ENCODE measurements at regions not wholly inside any gene's neighbourhood (a gene's known extent, or its start where the extent isn't known, plus 50 kb on each side); places are given as distances from the start of the nearest gene placed in this dataset.

GRCh38 chr2:223306371-223306770 lies 254.4 kb downstream of the KCNE4 start:
- intact Hi-C loops (cut with DNase I), result no loop called here
- WGBS, 2 donors, result 54 to 70% methylated on average over 3 of the region's 3 CpGs
- Histone ChIP-seq H3K4me1 (no peaks in the 10 kb centered on the region), H3K27me3 (no peaks in the 10 kb centered on the region), H3K36me3 (no peaks in the 10 kb centered on the region), H3K9me3 (no peaks in the 10 kb centered on the region), H3K27ac (no peak overlapping the region), H3K4me3 (no peak overlapping the region)
- no peak for ATAC-seq
- no peak for DNase-seq
- TF ChIP-seq, protein P1, sequence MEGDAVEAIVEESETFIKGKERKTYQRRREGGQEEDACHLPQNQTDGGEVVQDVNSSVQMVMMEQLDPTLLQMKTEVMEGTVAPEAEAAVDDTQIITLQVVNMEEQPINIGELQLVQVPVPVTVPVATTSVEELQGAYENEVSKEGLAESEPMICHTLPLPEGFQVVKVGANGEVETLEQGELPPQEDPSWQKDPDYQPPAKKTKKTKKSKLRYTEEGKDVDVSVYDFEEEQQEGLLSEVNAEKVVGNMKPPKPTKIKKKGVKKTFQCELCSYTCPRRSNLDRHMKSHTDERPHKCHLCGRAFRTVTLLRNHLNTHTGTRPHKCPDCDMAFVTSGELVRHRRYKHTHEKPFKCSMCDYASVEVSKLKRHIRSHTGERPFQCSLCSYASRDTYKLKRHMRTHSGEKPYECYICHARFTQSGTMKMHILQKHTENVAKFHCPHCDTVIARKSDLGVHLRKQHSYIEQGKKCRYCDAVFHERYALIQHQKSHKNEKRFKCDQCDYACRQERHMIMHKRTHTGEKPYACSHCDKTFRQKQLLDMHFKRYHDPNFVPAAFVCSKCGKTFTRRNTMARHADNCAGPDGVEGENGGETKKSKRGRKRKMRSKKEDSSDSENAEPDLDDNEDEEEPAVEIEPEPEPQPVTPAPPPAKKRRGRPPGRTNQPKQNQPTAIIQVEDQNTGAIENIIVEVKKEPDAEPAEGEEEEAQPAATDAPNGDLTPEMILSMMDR (IDR thresholded peaks at IDR 0.05), result no peak
- no peak for FAIRE-seq

GRCh38 chr2:223311889-223312680 lies 260.1 kb downstream of the KCNE4 start:
- TF ChIP-seq, protein P1 (IDR thresholded peaks at IDR 0.05), result no peak
- no peak overlapping the region for H3K4me3 ChIP-seq
- intact Hi-C loops (cut with DNase I), result no loop called here
- ATAC-seq (no peak), FAIRE-seq (no peak), DNase-seq (no peak)
- no peaks in the 10 kb centered on the region for H3K4me1 ChIP-seq
- H3K36me3 ChIP-seq, result no peaks in the 10 kb centered on the region
- 69 to 71% methylated on average over 11 of the region's 11 CpGs for WGBS, 2 donors
- no peaks in the 10 kb centered on the region for H3K9me3 ChIP-seq
- no peak overlapping the region for H3K27ac ChIP-seq
- H3K27me3 ChIP-seq, result no peaks in the 10 kb centered on the region

- no peaks in the 10 kb centered on the region for H3K4me1 ChIP-seq
- no peak overlapping the region for H3K27ac ChIP-seq
- TF ChIP-seq, protein P1 (IDR thresholded peaks at IDR 0.05), result no peak
- intact Hi-C loops (cut with DNase I), result no loop called here
- H3K9me3 ChIP-seq, result no peaks in the 10 kb centered on the region
- H3K36me3 ChIP-seq, result no peaks in the 10 kb centered on the region
- WGBS, 2 donors, result 56 to 58% methylated on average over 2 of the region's 2 CpGs
- DNase-seq (no peak), FAIRE-seq (no peak), ATAC-seq (no peak)
- H3K27me3 ChIP-seq, result no peaks in the 10 kb centered on the region
- H3K4me3 ChIP-seq, result no peak overlapping the region
Measured at GRCh38 chr2:223313101-223313500, 261.1 kb downstream of the KCNE4 start.

DNA sequence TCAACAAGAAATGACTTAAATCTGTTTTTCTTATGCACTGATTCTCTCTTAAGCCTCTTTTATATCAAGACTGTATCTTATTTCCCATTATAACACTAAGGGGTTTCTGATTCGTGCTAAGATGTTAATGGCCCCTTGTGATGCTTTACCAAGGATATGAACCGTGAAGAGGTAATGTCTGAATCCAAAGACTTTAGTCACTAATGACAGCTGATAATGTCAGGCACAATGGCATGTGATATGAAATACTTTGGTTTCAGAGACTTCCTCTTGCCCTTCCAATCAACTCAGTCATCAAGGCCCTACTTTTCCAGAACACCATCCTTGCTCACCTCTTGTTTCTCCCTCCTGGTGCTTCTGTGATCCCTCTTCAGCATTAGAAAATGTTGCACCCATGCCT lies 262.8 kb downstream of the KCNE4 start:
- WGBS, 2 donors, result 52 to 53% methylated on average over 2 of the region's 2 CpGs
- H3K27me3 ChIP-seq, result no peaks in the 10 kb centered on the region
- H3K4me1 ChIP-seq, result no peaks in the 10 kb centered on the region
- DNase-seq (no peak), FAIRE-seq (no peak), ATAC-seq (no peak)
- H3K27ac ChIP-seq, result no peak overlapping the region
- H3K4me3 ChIP-seq, result no peak overlapping the region
- H3K36me3 ChIP-seq, result no peaks in the 10 kb centered on the region
- TF ChIP-seq, protein P1 (IDR thresholded peaks at IDR 0.05), result no peak
- intact Hi-C loops (cut with DNase I), result no loop called here
- H3K9me3 ChIP-seq, result no peaks in the 10 kb centered on the region

DNA sequence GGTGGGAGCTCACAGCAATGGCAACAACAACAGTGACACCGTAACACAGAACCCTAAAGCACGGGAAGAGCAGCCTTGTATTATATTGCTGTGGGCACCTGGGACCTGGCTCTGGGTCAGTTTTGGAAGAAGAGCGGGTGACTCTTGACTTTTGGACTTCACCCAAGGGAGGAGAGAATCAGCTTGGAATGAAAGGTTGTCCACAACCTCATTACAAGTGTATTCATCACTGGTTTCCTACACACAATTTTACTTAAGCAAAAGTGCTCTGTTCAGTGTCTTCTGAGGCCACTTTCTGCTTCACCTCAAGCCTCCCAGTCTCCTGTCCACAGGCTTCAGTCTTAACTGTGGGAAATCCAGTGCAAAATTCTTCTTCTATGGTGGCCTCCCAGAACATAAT lies 263.8 kb downstream of the KCNE4 start:
- Histone ChIP-seq H3K4me3 (no peak overlapping the region), H3K27ac (no peak overlapping the region), H3K36me3 (no peaks in the 10 kb centered on the region), H3K27me3 (no peaks in the 10 kb centered on the region), H3K9me3 (no peaks in the 10 kb centered on the region), H3K4me1 (no peaks in the 10 kb centered on the region)
- FAIRE-seq, result no peak
- intact Hi-C loops (cut with DNase I), result no loop called here
- TF ChIP-seq, protein P1 (IDR thresholded peaks at IDR 0.05), result no peak
- DNase-seq, result no peak
- no peak for ATAC-seq
- WGBS, 2 donors, result 64 to 76% methylated on average over 3 of the region's 3 CpGs
